BLaER1 treated with 17β-estradiol and CSF1 and Interleukin-3, amounts not matched to agents 10 nM and 100 nM (cell line): ENCODE measurements at regions not wholly inside any gene's neighbourhood (a gene's known extent, or its start where the extent isn't known, plus 50 kb on each side); places are given as distances from the start of the nearest gene placed in this dataset.
A peak's percentile ranks its signal among the peaks of the same experiment; 100 is the strongest.

Experiments used
- H3K27ac ChIP-seq, 11 experiments: shearing (Covaris generic); formaldehyde crosslinking; 2 replicates each; pipeline ENCODE4 v1.8.1; 2022
- H3K27me3 ChIP-seq, 11 experiments: shearing (Covaris generic); formaldehyde crosslinking; 2 replicates each; pipeline ENCODE4 v1.8.1; 2022
- H3K36me3 ChIP-seq, 11 experiments: shearing (Covaris generic); formaldehyde crosslinking; 2 replicates each; pipeline ENCODE4 v1.8.1; 2022
- H3K4me1 ChIP-seq, 10 experiments: shearing (Covaris generic); formaldehyde crosslinking; 2 replicates each; pipeline ENCODE4 v1.8.1; 2022
- H3K4me2 ChIP-seq, 11 experiments: shearing (Covaris generic); formaldehyde crosslinking; 2 replicates each; pipeline ENCODE4 v1.8.1; 2022
- H3K4me3 ChIP-seq, 10 experiments: shearing (Covaris generic); formaldehyde crosslinking; 2 replicates each; pipeline ENCODE4 v1.8.1; 2022
- H3K9ac ChIP-seq, 11 experiments: shearing (Covaris generic); formaldehyde crosslinking; 2 replicates each; pipeline ENCODE4 v1.8.1; 2022
- H3K9me3 ChIP-seq, 11 experiments: shearing (Covaris generic); formaldehyde crosslinking; replicated peaks in 1 of 11; 2 replicates each; pipeline ENCODE4 v1.8.1; 2022
- H4K20me1 ChIP-seq, 11 experiments: shearing (Covaris generic); formaldehyde crosslinking; 2 replicates each; pipeline ENCODE4 v1.8.1; 2022
- Cebpa-rat ChIP-seq, 11 experiments: shearing (Covaris generic); IDR thresholded peaks; 2 replicates each; pipeline ENCODE4 v1.8.1; 2022

DNA sequence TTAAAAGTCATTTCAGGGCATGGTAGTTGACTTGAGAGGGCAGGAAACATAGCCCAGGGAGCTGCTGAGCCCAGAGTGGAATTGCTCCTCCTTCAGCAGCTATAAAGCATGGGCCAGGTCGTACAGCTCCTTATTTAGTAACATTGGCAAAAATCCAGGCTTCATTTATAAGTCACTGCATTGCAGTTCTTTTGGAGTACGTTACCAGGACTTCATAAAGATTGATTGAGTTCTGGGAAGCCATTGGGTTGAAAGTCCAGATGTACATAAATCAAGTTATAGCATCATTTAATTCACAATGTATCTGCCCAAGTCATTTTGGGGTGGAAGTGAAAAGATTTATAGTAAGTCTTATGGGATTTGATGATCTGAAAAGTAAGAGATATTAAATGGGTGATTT is 53.0 kb upstream of the ANKEF1 start:
- H3K4me2 ChIP-seq = 0 out of 22 replicates have a peak overlapping the region, but pooled peaks of 1 of the 11 experiments have one; percentile 15
- no peaks in the 10 kb centered on the region for H3K27me3 ChIP-seq
- no peaks in the 10 kb centered on the region for H3K36me3 ChIP-seq
- peaks cover 0 to 42% (median 9%) of the 10 kb centered on the region in 10 experiments; a peak in 10 of 20 replicates for H3K4me1 ChIP-seq
- no peak overlapping the region for H3K9ac ChIP-seq
- H4K20me1 ChIP-seq = no peaks in the 10 kb centered on the region
- no peak for TF ChIP-seq Cebpa-rat (IDR thresholded peaks at IDR 0.05)
- H3K27ac ChIP-seq = no peak overlapping the region
- H3K4me3 ChIP-seq = no peak overlapping the region
- peaks cover 0 to 7% (median 0%) of the 10 kb centered on the region in 11 experiments; a peak in 1 of 22 replicates for H3K9me3 ChIP-seq

DNA sequence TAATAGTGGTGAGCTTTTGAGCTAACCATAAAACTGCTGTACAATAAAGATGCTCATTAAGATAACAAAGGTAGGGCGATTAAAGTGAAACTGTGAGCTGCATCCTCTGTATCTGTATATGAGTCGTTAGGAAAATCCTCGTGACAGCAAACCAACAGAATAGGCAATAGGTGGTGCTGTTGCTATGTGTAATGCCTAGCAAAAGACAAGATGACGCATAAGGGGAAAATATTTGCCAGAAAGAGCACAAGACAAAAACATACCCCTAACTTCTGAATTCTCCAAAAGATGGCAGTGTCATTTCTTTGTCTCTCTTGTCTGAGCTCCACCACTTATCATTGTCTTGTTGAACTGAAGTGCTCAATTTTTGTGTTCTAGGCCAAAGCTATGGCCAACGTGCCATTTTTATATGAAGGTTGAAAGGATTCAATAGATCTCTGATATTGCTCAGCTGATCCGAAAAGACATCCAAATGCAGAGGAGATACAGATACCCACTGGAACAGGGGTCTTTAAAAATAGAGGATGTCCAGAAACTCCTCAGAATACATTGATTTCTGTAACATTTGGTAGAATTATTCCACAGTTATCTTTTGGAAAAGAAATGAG is 56.3 kb upstream of the ANKEF1 start:
- peaks cover 0 to 17% (median 8%) of the 10 kb centered on the region in 10 experiments; a peak in 9 of 20 replicates for H3K4me1 ChIP-seq
- no peak overlapping the region; a peak in 1 of 22 replicates for H3K4me2 ChIP-seq
- H3K9me3 ChIP-seq = no peaks in the 10 kb centered on the region
- no peak for TF ChIP-seq Cebpa-rat (IDR thresholded peaks at IDR 0.05)
- no peaks in the 10 kb centered on the region for H3K36me3 ChIP-seq
- no peak overlapping the region for H3K4me3 ChIP-seq
- H3K27me3 ChIP-seq = no peaks in the 10 kb centered on the region
- no peak overlapping the region for H3K27ac ChIP-seq
- no peak overlapping the region for H3K9ac ChIP-seq
- no peaks in the 10 kb centered on the region for H4K20me1 ChIP-seq

DNA sequence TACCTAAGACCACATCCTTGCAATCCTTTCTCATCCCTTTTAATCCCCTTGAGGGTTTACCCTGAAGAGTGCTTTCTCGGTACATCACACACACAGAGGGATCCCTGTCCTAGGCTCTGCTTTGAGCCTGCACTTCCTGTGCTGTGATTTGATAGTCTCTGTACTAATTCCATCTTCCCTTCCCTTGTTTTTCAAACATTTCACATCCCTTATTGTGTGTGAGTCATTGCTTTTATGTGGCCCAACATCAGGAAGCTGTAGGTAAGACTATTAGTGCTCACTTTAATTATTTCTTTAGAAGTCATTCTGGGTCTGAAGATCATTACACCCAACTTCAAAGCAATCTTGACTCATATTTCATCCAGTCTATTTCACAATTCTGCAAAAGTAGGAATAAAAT is 57.2 kb upstream of the ANKEF1 start:
- Histone ChIP-seq H3K9me3 (no peaks in the 10 kb centered on the region), H3K4me2 (no peak overlapping the region), H3K4me3 (no peak overlapping the region), H3K36me3 (no peaks in the 10 kb centered on the region), H3K27me3 (no peaks in the 10 kb centered on the region), H3K9ac (no peak overlapping the region), H3K4me1 (peaks cover 0 to 9% (median under 1%) of the 10 kb centered on the region in 10 experiments; a peak in 7 of 20 replicates), H3K27ac (no peak overlapping the region), H4K20me1 (no peaks in the 10 kb centered on the region)
- TF ChIP-seq Cebpa-rat (IDR thresholded peaks at IDR 0.05) = no peak

DNA sequence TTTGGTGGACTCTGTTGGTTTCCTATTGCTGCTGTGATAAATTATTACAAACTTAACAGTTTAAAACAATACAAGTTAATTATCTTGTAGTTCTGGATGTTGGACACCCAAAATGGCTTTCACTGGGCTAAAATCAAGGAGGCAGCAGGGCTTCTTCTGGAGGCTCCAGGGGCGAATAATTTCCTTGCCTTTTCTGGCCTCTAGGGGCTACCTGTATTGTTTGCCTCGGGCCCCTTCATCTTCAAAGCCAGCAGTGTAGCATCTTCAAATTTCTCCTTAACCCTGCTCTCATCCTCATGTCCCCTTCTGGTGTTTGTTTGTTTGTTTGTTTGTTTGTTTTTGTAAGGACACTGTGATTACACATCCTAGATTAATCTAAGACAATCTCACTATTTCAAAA is 60.5 kb upstream of the ANKEF1 start:
- H3K27me3 ChIP-seq = no peaks in the 10 kb centered on the region
- no peak overlapping the region for H3K4me3 ChIP-seq
- no peaks in the 10 kb centered on the region for H4K20me1 ChIP-seq

DNA sequence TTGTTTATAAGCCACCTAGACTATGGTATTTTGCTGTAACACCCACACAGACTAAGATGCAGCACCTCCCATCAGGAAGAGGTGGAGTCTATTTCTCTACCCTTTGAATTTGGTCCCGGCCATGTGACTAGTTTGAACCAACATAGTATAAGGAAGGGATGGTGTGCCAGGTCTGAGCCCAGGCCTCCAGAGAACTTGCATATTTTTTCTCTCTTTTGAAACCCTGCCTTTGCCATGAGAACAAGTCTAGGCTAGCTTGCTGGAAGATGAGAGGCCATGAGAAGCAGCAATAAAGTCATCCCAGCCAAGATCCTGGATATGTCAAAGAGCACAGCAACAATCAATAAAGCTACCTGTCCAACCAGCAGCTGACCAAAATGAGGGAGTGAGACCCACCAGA is 63.0 kb upstream of the ANKEF1 start:
- H3K27me3 ChIP-seq = no peaks in the 10 kb centered on the region
- no peak overlapping the region for H3K9ac ChIP-seq
- no peaks in the 10 kb centered on the region for H4K20me1 ChIP-seq
- no peaks in the 10 kb centered on the region for H3K9me3 ChIP-seq
- no peak overlapping the region for H3K27ac ChIP-seq
- H3K4me3 ChIP-seq = no peak overlapping the region
- H3K4me1 ChIP-seq = no peaks in the 10 kb centered on the region
- TF ChIP-seq Cebpa-rat (IDR thresholded peaks at IDR 0.05) = no peak
- no peak overlapping the region for H3K4me2 ChIP-seq
- H3K36me3 ChIP-seq = no peaks in the 10 kb centered on the region

More for the DNA sequence above, 60.5 kb upstream of the ANKEF1 start:
- H3K36me3 ChIP-seq = no peaks in the 10 kb centered on the region
- no peak overlapping the region for H3K27ac ChIP-seq
- H3K4me1 ChIP-seq = peaks cover 0 to 6% (median 0%) of the 10 kb centered on the region in 10 experiments; a peak in 1 of 20 replicates
- no peak overlapping the region for H3K9ac ChIP-seq
- no peak for TF ChIP-seq Cebpa-rat (IDR thresholded peaks at IDR 0.05)
- H3K9me3 ChIP-seq = no peaks in the 10 kb centered on the region
- no peak overlapping the region for H3K4me2 ChIP-seq

DNA sequence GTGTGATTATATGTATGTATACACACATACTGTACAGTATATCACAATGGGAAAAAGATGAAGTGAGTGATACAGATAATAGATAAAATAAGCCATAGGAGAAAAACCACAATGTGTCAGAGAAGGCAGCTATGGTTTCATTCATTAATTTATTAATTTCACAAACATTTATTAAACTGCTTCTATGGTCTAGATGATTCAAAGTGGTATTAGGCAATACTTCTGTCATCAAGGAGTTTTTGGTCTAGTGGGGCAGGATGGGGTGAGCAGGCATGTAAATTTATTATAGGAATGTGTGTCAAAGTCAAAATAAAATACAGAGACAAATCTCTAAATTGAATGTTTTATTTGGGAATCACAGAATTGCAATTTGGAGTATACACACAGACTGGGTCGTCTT is 65.2 kb upstream of the ANKEF1 start:
- Histone ChIP-seq H3K36me3 (no peaks in the 10 kb centered on the region), H3K4me1 (no peaks in the 10 kb centered on the region), H4K20me1 (no peaks in the 10 kb centered on the region), H3K4me2 (no peak overlapping the region), H3K9ac (no peak overlapping the region), H3K4me3 (no peak overlapping the region), H3K9me3 (no peaks in the 10 kb centered on the region), H3K27me3 (no peaks in the 10 kb centered on the region), H3K27ac (no peak overlapping the region)
- no peak for TF ChIP-seq Cebpa-rat (IDR thresholded peaks at IDR 0.05)

DNA sequence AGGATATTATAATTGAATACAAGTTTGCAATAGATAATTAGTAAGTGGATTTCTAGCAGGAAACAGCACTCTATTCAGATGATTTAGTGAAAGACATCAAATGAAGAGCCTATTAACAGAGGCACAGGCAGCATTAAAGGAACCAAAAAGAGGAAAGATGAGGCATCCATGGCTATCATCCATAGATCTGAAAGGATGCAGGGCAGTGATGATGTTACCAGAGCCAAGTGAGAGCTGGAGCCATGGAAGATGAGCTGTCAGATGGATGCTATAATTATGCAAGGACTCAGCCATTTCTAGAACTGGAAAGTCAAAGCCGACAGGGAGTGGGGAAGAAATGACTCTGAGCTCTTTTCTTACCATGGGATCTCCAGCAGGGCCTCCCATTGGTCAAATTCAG is 66.8 kb upstream of the ANKEF1 start:
- no peaks in the 10 kb centered on the region for H3K36me3 ChIP-seq
- no peak overlapping the region for H3K4me2 ChIP-seq

DNA sequence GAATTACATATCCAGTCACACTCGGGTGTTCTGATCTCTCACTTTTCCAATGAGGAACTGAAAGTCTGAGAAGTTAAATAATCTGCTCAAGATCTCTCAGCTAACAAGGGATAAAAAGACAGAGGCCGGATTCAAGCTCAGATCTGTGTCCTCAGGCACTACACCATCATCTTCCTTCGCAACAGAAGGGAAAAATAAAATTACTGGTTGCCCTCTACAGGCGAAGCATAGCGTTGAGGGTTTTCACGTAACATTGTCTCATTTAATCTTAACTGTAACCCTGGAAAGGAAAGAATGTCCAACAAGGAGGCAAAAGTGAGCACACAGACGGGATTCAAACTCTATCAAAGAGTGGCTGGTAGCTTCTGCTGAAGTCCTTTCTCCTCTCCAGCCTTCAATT is 67.8 kb upstream of the ANKEF1 start:
- Histone ChIP-seq H3K9me3 (no peaks in the 10 kb centered on the region), H3K4me3 (no peak overlapping the region), H3K27me3 (no peaks in the 10 kb centered on the region), H3K36me3 (no peaks in the 10 kb centered on the region), H3K4me2 (no peak overlapping the region), H3K27ac (no peak overlapping the region), H4K20me1 (no peaks in the 10 kb centered on the region), H3K9ac (no peak overlapping the region), H3K4me1 (no peaks in the 10 kb centered on the region)
- no peak for TF ChIP-seq Cebpa-rat (IDR thresholded peaks at IDR 0.05)

More for the DNA sequence above, 66.8 kb upstream of the ANKEF1 start:
- Histone ChIP-seq H3K4me3 (no peak overlapping the region), H3K9me3 (no peaks in the 10 kb centered on the region), H3K27me3 (no peaks in the 10 kb centered on the region), H3K9ac (no peak overlapping the region), H3K27ac (no peak overlapping the region), H3K4me1 (no peaks in the 10 kb centered on the region), H4K20me1 (no peaks in the 10 kb centered on the region)
- no peak for TF ChIP-seq Cebpa-rat (IDR thresholded peaks at IDR 0.05)

DNA sequence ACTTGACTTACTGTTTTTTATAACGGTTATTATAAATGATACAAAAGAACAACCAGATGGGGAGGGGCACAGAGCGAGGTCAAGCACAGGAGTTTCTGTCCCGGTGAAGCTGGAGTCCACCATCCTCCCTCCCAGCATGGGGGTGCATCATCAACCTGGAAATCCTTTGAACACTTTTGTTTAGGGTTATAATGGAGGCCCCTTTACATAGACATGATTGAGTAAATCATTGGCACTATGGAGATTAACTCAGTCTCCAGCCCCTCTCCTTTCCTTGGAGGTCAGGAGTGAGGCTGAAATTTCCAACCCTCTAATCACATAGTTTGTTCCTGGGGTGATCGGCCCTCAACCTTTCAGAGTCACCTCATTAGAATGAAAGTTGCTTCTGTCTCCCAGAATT is 71.8 kb upstream of the ANKEF1 start:
- H3K4me2 ChIP-seq = no peak overlapping the region
- H3K4me1 ChIP-seq = no peaks in the 10 kb centered on the region
- no peaks in the 10 kb centered on the region for H4K20me1 ChIP-seq
- no peaks in the 10 kb centered on the region for H3K36me3 ChIP-seq
- H3K4me3 ChIP-seq = no peak overlapping the region
- no peaks in the 10 kb centered on the region for H3K27me3 ChIP-seq
- H3K9me3 ChIP-seq = no peaks in the 10 kb centered on the region
- TF ChIP-seq Cebpa-rat (IDR thresholded peaks at IDR 0.05) = no peak
- no peak overlapping the region for H3K27ac ChIP-seq
- no peak overlapping the region for H3K9ac ChIP-seq

DNA sequence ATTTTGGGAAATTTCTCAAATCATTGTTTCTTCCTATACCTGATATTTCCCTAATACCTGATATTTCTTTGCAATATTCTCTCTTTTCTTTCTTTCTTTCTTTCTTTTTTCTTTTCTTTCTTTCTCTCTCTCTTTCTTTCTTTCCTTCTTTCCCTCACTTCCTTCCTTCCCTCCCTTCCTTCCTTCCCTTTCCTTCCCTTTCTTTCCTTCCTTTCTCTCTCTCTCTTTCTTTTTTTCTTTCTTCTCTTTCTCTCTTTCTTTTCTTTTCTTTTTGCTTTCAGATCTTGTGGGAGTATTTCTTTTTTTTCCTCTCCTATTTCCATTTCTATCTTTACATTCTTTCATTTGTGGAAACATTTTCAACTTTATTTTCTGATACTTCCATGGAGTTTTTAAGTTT is 76.1 kb upstream of the ANKEF1 start:
- Histone ChIP-seq H4K20me1 (no peaks in the 10 kb centered on the region), H3K4me1 (no peaks in the 10 kb centered on the region), H3K27ac (no peak overlapping the region), H3K27me3 (no peaks in the 10 kb centered on the region), H3K4me3 (no peak overlapping the region), H3K4me2 (no peak overlapping the region), H3K9me3 (no peaks in the 10 kb centered on the region), H3K9ac (no peak overlapping the region), H3K36me3 (no peaks in the 10 kb centered on the region)
- TF ChIP-seq Cebpa-rat (IDR thresholded peaks at IDR 0.05) = no peak
